ENCODE measurements at regions not wholly inside any gene's neighbourhood (a gene's known extent, or its start where the extent isn't known, plus 50 kb on each side); places are given as distances from the start of the nearest gene placed in this dataset.

GRCh38 chr7:17481118-17481517, 182.7 kb downstream of the AHR start:
- DNase-seq (ENCODE audit: low read depth, low spot score) = no peak

DNA sequence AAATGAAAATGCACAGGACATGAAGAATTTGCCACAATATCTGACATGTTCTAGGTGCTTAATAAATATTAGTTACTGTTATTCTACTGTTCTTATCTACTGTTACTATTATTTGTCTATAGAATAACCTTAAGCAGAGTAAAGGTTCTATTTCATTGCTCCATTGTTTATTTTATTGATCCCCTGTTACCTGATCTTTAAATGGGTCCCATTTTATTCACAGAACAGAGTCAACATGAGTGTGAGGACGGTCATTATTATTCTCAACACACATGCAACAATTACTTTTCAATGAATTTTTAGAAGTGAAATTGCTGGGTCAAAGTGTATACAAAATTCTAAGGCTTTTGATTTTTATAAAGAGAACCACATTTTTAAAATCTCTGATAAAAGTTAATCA, 186.9 kb downstream of the AHR start:
- DNase-seq (ENCODE audit: low read depth, low spot score) = no peak

- DNase-seq (ENCODE audit: low read depth, low spot score) = no peak
Measured at GRCh38 chr7:17485904-17486303, 187.5 kb downstream of the AHR start.

GRCh38 chr7:17486835-17487234, 188.4 kb downstream of the AHR start:
- no peak for DNase-seq (ENCODE audit: low read depth, low spot score)

DNA sequence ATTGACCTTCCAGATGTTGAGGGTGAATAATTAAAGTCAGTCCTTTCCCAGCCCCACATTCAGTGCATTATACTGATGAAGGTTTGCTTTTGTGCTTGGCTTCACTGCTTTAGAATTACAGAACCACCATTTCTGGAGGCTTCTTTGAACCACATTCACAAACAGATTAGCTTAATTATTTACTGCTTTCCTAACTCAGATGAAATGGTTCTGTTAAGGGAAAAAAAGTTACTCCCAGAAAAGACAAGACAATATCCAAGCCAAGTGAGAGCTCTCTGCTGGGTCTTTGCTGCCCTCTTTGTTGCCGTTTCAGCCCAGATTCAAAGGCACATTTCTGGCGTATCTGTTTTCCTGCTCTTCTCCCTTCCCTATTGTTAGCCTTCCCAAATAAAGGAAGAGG, 188.9 kb downstream of the AHR start:
- no peak for DNase-seq (ENCODE audit: low read depth, low spot score)

DNA sequence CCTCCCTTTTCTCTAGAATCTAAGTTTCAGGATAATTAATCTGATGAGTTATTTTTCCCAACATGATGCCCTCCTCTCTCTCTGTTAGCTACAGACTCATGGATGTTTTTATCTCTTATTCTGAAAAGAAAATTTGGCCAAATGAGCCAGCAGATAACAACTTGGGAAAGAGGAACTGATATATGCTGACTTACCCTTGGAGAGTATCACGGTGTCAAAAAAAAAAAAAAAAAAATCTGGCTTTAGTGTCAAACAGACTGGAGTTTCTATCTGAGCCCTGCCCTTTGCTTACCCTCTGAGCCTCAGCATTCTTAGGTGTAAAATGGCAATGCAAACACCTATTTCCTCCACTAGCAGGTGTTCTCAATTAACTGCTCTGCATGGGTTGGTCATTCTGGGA, 190.4 kb downstream of the AHR start:
- DNase-seq (ENCODE audit: low read depth, low spot score) = no peak

DNA sequence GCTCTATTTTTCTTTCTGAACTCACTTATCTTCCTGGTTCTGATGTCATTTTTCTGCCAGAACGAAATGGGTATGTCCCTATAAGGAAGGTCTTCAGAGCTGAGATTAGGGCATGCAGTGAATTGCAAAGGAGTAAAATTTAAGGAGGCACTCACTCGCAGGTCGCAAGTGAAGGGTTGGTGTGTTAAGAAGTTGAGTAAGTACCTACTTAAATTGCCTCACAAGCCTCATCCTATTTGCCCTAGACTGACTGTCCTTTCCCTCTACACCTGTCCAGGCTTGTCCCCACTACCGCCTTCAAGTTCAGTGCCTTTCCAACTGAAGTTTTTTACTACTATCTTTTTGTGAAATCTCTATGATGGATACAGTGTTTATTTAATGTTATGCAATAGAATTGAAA, 191.5 kb downstream of the AHR start:
- no peak for DNase-seq (ENCODE audit: low read depth, low spot score)

DNA sequence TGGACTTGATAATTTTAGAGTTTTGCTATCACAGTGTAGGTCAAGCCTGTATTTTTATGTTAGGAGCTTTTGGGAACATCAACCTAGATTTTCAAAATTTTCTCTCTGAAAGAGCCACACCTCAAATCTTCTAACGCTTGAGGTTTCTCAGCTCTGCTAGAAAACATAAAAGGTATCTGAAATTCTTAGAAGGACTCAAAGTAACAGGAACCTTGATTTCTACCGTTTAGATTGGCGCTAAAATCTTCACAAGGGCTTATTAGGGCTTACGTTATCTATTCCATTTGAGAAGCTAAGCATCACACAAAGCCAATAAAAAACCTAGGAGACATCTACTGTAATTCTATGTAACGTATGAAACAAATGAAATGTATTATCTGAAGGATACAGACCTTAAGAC, 192.4 kb downstream of the AHR start:
- DNase-seq (ENCODE audit: low read depth, low spot score) = no peak

DNA sequence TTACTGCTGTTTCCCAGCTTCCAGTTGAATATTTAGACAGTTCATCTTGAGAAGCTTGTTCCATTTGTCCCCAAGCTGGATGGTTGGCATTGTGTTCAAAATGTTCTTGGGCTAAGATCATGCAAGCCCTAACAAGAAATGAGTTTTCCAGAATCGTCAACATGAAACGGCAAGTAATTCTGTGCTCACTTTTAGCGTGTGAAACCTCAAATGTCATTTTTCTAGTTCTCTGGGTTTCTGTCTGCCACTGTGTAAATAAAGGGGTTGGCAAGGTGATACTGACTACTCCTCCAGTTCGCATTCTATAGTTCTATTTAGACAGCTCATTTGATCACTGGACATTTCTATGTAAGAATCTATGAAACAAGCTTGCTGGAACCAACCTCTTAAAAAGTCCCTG, 194.0 kb downstream of the AHR start:
- no peak for DNase-seq (ENCODE audit: low read depth, low spot score)

GRCh38 chr7:17493446-17493845, 195.0 kb downstream of the AHR start:
- DNase-seq (ENCODE audit: low read depth, low spot score) = no peak

DNA sequence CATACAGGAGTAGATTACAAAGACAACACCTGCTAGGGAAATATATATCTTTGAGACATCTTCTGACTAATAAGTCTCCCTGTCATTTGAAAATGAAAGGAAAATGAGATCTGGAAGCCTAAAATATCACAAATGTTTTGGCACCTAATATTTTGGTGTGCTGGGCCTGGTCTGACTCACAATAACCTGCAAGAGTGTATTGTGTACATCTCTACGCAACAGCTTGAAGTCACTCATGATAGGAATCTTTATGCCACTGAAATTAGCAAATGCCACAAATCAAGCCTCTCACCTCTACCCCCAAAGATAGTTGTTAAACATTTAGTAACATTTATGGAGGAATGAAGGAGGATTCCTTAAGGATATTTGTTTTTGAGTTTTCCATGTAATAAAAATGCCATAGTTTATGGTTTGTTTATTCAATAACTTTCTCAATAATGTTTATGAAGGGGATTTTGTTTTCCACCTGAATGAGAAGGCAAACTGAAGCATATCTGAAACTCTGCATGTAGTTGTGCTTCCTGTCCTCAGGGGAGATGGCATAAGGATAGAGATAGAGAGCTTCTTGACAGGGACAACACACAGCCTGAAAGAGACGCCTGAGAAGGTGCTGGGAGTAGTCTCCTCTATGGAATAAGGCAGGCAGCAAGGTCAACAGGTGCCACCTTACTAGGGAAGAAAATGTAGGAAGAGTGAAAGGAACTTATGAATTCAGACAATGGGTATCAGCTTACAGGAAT, 197.4 kb downstream of the AHR start:
- no peak for DNase-seq (ENCODE audit: low read depth, low spot score)

GRCh38 chr7:17497136-17497535, 198.7 kb downstream of the AHR start:
- no peak for DNase-seq (ENCODE audit: low read depth, low spot score)

GRCh38 chr7:17497549-17498167, 199.2 kb downstream of the AHR start:
- no peak for DNase-seq (ENCODE audit: low read depth, low spot score)

GRCh38 chr7:17498230-17498629, 199.8 kb downstream of the AHR start:
- no peak for DNase-seq (ENCODE audit: low read depth, low spot score)

- no peak for DNase-seq (ENCODE audit: low read depth, low spot score)
Measured at GRCh38 chr7:17500736-17501135, 202.3 kb downstream of the AHR start.

GRCh38 chr7:17501441-17502212, 203.2 kb downstream of the AHR start:
- no peak for DNase-seq (ENCODE audit: low read depth, low spot score)

GRCh38 chr7:17502213-17503060, 204.0 kb downstream of the AHR start:
- DNase-seq (ENCODE audit: low read depth, low spot score) = no peak

GRCh38 chr7:17506095-17506494, 207.6 kb downstream of the AHR start:
- no peak for DNase-seq (ENCODE audit: low read depth, low spot score)

GRCh38 chr7:17506596-17506995, 208.1 kb downstream of the AHR start:
- DNase-seq (ENCODE audit: low read depth, low spot score) = no peak

DNA sequence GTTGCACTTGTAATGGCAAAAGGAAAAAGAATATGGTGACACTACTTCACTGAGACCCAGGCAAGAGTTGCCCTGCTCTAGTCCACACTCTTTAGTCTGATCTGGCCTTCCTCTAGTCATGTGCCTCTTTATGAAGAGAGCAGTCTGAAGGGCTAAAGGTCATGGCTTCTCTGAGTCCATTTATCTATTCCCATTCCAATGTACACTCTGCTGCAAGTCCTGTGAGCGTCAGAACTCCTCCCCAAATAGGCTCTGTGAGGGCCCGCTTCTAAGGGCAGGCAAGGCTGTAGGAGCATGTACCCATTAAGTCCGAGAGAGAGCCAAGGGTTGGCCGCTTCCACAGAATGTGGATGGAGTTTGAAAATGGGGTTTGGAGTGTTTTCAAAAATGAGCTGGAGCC, 209.3 kb downstream of the AHR start:
- DNase-seq (ENCODE audit: low read depth, low spot score) = no peak

DNA sequence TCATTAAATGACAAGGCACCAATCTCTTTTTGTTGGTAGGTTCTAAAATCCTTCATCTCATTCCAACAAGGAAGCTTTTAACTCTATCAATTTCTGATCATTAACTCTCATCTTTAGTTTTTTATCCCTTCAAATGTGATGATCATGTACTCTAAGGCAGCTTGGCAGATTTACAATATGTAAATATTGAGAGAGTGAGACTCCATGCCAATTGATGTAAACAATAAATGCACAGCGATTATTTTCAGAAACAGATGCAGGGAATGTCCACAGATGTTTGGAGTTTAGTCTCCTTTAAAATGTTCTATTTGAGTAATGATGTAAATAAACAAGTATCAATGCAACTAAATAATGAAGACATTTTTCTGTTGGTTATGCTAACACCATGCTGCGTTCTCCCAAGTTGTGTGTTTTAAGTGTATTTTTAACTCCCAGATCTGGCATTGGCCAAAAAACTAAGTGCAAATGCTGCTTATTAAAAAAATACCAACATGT, 213.8 kb downstream of the AHR start:
- DNase-seq (ENCODE audit: low read depth, low spot score) = no peak

- no peak for DNase-seq (ENCODE audit: low read depth, low spot score)
Measured at GRCh38 chr7:17516771-17517170, 218.3 kb downstream of the AHR start.

Measured in smooth muscle cell of the brain vasculature (primary cell).